NCI-H524 (cell line): ENCODE measurements at regions not wholly inside any gene's neighbourhood (a gene's known extent, or its start where the extent isn't known, plus 50 kb on each side); places are given as distances from the start of the nearest gene placed in this dataset.

Source experiments
- DNase-seq, 2 experiments: peaks; one replicate each; lab custom pipeline; 2025; lab: John Stamatoyannopoulos, UW

DNA sequence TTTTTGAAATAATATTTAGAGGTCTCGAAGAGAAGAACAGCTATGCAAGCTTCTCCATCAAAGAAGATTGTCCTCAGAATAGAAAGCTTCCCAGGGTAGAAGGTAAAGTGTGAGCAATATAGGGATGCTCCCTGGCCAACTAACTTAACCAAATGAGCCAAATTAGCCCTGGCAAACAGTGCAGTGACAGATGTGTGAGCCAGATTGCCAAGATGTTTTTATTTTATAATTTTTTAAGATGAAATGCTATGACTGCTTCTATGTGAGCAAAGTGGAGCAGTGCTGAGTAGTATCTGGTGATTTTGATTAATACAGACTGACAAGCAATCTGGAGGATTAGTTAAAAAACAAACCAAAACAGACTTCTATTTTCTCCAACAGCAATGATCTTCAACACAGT is 202.1 kb downstream of the NOVA1 start:
- DNase-seq, result peak; percentile 33 to 44

DNA sequence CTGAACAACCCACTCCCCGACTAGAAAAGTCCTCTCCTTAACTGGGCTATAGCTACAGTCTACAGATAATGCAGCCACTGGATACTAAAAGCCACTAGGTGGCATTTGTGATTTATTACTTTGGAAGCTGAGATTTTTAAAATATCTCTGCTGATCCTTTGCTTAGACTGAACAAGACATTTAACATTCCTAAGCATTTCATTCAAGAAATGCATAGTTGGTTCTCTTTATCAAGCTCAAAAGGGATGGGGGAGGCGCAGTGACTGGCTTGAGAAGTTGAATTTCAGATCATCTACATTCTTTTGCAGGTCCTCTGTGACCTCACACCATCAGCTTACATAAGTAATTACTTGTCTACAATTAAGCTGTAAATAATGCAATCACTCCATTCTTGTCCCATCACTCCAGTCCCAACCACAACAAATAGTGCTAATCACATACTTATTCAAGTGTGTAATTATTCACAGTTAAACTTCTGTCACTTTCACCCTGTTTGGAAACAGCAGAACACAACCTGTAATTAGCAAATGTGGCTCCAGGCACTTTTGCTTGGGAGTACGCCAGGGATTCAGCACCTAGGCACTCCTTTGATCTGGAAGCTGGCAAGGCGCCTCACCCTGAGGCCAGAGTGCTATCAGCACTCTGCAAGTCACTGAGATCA is 203.6 kb downstream of the NOVA1 start:
- DNase-seq, result peak; percentile 54 to 74

DNA sequence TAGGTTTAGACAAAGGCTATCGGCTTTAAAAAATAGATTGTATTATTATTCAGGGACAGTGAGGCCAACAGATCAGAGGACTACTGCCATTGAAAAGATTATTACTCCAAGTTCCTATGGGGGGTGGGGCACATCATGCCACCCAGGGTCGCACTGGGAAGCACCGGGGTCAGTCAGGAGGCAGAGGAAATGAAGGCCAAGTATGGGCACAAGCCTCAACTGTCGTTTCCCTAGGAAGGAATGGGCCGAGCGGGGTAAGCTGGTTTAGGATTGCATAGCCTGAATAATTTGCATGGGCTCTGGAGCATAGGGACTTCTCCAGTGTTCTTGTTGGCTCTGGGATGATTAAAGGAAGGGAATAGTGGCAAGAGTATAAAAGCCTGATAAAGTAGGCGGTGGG is 205.3 kb downstream of the NOVA1 start:
- DNase-seq, result no peak

DNA sequence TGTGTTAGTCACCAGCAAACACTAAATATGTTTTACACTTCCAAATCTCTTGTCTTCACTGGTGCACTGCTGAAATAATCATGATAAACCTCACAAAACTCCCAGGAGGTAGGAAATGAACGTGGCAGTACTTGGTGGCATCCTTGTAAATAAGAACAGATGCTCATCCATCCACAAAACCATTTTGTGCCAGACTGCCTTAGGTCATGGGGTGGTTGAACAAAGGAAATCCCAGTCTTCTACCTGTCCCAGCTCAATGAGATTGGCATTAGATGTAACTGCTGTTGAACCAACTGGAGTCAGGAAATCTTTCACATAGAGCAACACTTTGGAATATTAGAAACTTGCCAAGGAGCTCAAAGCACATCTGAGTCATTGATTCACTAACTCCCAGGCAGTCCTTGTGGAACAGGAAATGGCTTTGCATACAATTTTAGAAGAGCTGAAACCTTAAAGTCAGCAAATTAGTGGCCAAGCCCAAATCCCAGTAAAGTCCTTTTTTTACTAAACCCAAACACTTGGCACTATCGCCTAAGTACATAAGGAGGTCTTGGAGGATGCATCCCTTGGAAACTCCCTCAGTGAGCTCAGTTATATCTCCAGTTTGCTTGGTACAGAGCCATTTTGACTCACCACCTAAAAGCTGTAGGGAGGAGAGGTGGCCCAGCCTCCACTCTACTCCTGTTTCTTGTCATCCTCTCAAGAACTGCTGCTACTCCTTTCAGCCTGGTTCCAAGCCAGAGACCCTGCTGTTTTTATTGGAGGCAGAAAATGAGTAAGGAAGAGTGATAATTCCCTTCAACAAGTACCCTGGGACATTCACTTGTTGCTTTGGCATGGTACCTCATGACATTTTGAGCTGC is 208.0 kb downstream of the NOVA1 start:
- no peak for DNase-seq

DNA sequence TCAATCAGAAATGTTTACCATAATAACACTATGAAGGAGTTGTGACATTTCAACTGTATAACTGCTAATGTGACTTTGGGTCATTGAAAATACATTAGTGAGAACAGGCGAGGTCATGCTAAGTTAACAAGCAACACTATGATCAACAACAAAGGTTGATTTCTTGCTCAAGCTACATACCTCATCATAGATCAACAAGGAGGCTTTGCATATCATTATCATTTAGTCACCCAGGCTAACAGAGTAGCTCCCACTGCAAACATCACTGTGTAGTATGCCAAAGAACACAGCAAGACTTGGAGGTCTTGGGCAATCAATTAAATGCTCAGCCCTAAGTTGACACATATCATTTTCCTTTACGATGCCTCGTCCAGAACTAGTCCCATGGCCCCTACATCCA is 212.5 kb downstream of the NOVA1 start:
- DNase-seq, result no peak

DNA sequence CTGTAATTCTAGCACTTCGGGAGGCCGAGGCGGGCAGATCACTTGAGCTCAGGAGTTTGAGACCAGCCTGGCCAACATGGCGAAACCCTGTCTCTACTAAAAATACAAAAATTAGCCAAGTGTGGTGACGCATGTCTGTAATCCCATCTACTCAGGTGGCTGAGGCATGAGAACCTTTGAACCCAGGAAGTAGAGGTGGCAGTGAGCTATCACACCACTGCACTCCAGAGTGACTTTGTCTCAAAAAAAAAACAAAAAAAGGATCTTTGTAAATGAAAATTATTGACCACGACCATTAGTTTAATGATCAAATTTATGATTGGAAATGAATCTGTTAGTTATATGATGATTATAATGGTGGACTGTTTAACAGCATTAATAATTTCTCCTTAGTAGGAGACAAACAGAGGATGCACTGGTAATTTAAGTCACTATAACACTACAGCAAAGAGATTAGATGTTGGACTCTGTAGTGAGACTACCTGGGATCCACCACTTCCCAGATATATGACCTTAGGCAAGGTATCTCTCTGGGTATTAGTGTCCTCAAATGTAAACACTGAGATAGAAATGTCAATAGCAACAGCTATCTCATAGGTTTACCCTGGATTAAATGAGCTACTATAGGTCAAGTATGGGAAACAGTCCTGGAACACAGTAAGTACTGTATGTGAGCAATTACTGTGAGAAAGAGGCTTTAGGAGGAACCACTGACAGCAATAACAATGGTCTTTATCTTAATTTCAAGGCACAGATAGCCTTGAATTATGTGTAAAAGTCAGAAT is 214.7 kb downstream of the NOVA1 start:
- DNase-seq, result no peak

DNA sequence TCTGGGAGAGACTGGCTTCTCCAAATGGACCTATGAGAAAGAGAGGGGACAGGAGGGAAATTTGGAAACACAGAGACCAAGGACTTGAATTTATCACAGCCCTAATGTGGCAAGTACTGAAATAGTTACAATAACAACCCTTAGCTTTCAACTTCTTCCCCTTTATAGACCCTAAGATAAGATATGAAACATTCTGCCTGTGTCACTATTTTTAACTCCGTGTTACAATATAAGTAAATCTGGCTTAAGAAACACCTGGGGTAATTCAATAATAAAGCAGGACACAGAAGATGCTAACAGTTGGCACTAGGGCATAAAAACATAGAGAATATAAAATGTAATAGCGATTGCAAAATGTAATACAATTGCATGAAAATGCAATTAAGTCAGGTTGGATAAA is 216.4 kb downstream of the NOVA1 start:
- DNase-seq, result no peak

DNA sequence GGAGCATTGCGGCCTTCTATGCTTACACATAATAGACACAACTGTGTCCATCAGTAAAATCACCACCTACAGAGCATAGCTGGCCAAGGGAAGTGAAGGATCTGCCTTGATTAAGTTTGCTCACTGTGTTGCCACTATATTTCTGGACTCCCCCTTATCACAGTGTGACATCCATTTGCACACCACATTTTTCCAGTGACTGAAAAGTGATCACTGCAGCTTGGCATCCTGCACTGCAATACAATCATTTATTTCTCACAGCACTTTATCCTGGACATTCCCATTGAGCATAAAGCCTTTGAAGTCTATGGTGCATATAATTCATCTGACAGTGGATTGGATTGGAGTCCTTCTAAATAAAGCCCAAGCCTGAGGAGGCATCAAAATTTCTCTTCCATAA is 217.2 kb downstream of the NOVA1 start:
- no peak for DNase-seq

DNA sequence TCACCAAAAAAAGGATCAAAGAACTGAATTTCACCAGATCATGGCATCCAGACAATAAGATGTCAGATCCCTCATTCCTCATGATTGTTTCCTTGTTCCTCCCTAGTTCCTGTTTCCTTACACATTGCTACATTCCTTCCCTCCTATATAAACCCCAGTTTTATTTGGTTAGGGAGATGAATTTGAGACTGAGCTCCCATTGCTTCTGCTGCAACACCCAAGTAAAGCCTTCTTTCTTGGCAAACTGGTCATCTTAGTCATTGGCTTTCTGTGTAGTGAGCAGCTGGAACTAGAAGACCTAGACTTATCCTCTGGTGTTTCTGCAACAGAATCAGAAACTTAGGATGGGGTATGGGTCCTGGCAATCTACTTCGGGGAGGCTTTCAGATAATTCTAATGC is 217.9 kb downstream of the NOVA1 start:
- no peak for DNase-seq

DNA sequence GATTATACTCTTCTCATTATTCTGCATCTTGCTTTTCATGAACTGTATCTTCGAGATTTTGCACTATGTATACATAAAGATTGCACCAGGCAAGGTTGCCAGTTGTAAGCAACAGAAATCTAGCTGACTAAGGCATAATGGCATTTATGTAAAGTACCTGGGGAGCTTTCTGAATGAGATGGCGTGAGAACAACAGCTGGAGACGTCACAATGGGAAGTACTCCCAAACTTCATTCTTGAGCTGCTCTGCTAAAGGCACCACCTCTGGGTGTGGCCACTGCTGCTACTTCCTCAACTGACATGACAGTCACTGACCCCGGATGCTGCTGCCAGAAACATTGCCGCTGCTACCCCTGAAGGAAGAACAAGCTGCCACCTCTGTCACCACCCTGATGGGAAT is 220.7 kb downstream of the NOVA1 start:
- DNase-seq, result no peak

DNA sequence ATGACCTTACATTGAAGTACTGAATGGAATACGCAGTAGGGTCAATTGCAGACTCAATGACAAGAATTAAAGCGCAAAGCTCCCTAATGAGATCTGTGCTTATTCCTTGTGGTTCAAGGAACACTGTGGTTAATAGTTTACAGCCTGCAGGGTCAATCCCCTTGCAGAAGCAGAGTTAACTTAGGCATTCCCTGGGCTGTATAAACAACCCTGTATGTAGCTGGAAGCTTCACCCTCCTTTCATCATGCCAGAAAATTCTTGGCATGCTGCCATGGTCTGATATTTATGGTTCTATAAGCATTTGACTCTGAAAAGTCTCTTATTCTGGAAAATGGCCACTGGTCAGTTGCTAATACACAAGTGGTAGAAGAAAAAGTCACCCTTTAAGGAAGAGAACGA is 227.7 kb downstream of the NOVA1 start:
- no peak for DNase-seq

DNA sequence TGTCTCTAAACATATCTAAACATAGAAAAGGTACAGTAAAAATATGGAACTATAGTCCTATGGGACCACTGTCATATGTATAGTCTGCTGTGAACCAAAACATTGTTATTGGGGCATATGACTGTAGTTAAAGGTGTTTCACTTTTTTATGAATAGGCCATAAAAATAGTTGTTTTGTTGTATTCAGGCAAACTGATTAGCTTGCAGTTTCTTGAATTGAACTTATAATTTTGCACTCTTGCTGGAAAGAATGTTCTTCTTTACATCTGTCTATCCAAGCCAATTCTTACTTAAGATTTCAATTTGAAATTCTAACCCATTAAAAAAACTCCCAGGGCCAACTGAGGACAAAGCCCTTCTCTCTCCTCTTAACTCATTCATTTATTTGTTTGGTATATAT is 234.1 kb downstream of the NOVA1 start:
- no peak for DNase-seq

DNA sequence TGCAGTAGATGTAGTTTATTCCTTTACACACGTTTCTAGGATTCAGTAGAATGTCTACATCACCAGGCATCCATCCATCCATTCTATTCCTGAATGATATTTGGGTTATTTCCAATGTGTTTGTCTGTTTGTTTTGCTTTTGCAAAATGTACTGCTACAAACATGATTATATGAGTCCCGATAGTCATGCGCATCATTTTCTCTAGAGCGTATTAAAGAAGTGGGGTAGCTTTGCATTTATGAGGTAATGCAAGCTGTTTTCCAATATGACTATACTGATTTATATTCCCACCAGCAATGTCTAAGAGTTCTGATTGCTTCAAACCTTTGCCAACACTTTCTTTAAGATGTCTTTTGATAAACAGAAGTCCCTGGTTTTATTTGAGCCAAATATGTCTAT is 253.2 kb downstream of the NOVA1 start:
- DNase-seq, result no peak

DNA sequence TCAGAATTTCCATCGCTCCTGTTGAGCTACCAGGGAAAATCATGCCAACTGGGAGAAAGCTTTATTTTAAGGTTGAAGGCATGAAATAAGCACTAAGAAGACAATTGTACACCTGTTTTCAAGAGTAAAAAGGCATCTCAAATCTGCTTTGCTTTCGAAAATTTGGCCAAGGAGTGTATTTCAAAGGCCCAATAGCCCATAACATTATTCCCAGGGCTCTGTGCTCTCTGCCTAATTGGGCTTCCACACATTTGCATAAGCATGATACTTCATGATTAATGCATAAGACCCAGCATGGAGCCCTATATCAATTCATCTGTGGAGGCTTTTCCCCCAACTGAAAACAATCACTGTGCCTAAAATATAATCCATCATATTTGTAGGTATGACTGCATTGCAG is 258.5 kb downstream of the NOVA1 start:
- no peak for DNase-seq

DNA sequence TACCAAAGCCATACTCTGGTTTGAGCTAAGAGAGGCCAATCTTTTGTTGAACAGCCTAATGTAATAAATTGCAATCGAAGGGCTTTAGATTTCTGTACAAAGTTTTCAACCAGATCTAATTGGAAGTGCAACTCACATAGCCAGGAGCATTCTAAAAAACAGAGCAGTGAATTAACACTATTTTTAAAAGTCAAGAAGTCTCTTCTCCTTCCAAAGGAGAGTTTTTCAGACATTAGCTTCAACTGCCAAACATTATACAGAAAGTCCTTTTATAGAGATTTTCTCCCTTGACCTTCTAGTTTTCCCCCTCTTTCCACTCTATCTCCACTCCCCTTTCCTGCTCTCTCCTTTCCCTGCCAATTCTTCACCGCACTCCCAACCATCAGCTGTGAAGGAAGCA is 259.6 kb downstream of the NOVA1 start:
- no peak for DNase-seq

DNA sequence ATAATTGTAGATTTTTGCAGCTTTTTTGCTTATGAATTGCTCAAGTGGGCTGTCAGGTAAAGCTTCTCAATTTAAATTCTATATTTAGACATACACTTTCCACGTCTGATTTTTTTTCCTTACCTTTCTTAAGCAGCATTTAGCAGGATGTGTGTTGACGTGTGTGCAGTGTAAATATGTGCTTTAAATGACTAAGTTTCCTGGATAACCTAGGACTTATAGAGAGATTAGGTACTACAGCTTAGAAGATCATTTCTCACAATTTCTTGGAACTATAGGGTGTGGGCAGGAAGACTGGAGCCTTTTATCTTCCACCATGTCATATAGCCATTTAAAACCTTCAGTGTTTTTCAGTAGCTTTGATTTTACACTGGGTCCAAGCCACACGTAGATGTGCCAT is 263.5 kb downstream of the NOVA1 start:
- no peak for DNase-seq

DNA sequence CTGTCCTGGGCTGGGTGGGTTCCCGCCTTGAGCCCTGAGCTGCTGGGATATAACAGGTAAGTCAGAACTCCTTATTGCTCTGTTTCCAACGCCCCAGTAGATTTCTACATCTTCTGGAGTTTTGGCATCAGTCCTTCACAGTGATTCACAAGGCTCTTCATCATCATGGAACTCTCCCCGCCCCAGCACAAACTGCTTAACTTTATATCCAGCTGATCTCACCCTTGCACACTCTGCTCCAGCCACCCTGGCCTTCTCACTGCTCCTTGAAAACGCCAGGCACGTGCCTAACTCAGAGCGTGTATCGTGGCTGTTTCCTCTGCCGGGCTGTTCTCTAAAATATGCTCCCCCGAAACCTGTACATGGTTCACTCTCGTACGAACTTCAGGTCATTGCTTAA is 264.9 kb downstream of the NOVA1 start:
- DNase-seq, result no peak

DNA sequence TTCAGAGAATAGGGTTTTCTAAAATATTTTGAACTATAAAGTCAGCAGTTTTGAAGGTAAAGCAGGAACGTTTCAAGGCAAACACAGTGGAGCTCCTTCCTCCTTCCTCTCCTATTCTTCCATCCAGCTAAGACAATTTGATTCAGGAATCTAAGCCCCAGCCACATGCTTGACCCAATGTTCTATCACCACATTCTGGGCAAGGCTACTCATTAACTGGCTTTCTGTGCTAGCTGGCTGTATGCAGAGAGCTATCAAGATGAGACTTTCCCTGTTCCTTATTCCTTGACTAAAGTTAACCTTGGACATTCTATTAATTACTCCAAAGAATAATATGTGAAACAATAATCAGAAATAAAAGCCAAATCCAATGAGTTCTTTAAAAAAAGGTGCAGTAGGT is 266.9 kb downstream of the NOVA1 start:
- DNase-seq, result no peak

DNA sequence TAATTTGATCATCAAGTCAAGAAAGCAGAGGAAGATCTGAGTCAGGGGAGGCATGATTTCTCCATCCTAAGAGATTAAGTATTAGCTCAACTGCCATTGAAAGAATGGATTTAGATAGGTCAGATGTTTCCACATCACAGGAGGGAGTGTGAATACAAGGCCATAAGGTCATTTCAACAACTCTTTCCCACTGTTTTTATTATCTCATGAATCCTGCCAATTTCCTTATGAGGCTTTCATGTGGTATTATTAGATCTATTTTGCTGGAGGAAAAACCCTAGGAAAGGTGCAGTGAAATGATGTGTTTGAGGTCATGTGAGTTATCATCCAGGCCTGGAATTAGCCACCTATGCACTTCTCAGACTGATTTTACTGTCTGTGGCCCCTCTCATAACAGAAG is 269.0 kb downstream of the NOVA1 start:
- DNase-seq, result no peak

DNA sequence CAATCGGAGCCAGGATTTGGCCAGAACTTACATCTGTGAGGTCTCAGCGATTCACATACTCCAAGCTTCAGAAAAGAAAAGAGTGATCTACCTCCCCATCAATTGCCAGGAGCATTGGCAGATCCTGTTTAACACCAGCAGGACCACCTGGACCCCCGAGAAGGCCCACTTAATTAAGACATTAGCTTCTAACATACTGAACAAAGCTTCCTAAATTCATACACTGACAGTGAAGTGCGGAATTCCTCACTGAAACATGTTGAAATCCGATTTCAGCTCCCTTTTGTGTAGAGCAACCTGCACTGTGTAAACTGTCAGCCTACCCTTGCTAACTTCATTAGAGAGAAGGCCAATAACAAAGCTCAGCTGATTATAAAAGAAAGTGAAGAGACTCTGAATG is 274.0 kb downstream of the NOVA1 start:
- no peak for DNase-seq

DNA sequence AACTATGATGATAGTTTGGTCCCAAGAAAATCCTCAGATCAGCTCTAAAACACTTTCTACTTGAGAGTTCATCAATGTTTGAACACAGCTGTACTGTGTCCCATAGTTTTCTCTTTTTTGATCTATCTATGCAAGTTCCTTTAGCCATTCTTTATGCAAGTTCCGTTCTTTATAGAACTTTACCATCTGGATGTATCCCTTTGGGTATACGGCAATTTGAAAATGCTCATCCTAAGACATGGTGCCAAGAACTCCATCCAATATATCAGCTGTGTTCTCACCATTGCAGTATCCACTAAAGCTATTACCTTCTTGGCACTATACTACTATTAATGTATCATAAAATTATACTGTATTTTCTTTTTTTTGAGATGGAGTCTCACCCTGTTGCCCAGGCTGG is 276.9 kb downstream of the NOVA1 start:
- no peak for DNase-seq

DNA sequence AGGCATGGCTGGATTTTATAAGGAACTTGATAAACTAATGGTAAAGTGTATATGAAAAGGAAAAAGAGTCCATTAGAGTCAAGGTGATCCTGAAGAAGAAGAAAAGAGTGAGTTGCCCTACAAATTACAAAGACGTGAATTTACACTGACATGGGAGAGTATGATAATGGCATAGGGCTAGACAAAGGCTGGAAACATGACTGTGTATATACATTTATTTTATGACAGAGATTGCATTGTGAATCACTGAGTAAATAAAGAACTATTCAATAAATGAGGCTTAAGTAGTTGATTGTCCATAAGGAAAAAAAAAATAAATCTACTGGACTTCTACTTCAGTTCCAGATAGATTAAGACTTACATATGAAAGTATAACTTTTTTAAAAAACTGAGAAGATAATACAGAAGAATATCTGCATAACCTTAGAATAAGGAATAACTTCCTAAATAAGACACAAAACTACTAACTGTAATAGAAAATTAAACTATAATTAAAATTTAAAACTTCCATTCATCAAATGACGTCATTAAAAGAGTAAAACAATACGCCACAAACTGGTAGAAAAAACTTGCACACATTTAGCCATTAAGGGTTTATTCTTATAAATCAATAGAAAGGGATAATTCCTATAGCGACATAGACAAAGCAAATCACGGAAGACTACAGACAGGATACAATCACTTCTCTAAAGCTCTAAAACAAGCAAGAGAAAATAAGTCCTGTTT is 278.5 kb downstream of the NOVA1 start:
- DNase-seq, result no peak
